ENCODE measurements at regions not wholly inside any gene's neighbourhood (a gene's known extent, or its start where the extent isn't known, plus 50 kb on each side); places are given as distances from the start of the nearest gene placed in this dataset.

DNA sequence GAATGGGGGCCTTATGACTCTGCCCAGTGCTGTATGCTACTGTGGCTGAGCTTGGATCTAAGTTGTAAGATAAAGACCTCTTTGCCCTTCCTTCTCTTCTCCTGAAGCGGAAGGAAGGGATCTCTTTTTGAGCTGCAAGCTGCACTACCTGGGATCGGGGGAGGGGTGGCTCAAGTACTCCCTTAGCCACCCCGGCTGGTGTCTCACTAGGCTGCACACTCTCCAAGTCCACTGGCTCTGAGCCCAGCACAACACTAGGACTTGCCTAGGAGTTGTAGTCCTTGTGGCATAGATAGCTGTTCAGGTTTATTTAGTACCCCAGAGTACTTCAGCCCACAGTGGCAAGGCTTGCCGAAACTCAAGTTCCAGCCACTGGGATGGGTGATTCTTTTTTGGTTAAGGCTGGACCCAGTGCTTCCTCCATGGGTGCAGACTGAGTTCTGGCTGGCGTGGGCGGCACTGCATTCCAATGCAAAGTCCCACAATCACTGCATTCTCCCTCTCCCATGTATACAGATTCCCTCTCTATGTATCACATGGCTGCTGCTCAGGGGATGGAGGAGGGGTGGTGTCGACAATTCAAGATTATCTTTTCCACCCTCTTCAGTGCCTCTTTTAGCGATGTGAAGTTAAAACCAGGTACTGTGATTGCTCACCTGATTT lies 76.2 kb upstream of the SLC25A13 start:
- ATAC-seq = no peak
- no peak for TF ChIP-seq TCF4 (CRISPR knock-in tag; IDR thresholded peaks at IDR 0.05; ENCODE audit: borderline replicate concordance)

GRCh38 chr7:96388620-96389383 lies 66.9 kb upstream of the SLC25A13 start:
- peak; percentile 95 for ATAC-seq
- TF ChIP-seq TOX (CRISPR knock-in tag; IDR thresholded peaks at IDR 0.05; ENCODE audit: borderline replicate concordance) (no peak), POU6F1 (CRISPR knock-in tag; IDR thresholded peaks at IDR 0.05; ENCODE audit: borderline replicate concordance, low read depth) (no peak), PPARA (CRISPR knock-in tag; IDR thresholded peaks at IDR 0.05; ENCODE audit: borderline replicate concordance) (no peak), ZNF565 (CRISPR knock-in tag; conservative IDR thresholded peaks at IDR 0.05; ENCODE audit: low read depth) (no peak), ISL1 (CRISPR knock-in tag; IDR thresholded peaks at IDR 0.05) (no peak), ARNTL (CRISPR knock-in tag; IDR thresholded peaks at IDR 0.05; ENCODE audit: borderline replicate concordance, low read depth) (no peak), PATZ1 (CRISPR knock-in tag; IDR thresholded peaks at IDR 0.05; ENCODE audit: borderline replicate concordance) (no peak), ZFP3 (CRISPR knock-in tag; IDR thresholded peaks at IDR 0.05) (no peak), ZNF8 (CRISPR knock-in tag; IDR thresholded peaks at IDR 0.05) (no peak), TCF4 (CRISPR knock-in tag; IDR thresholded peaks at IDR 0.05; ENCODE audit: borderline replicate concordance) (no peak), BACH2 (CRISPR knock-in tag; IDR thresholded peaks at IDR 0.05; ENCODE audit: borderline replicate concordance) (no peak), RARB (CRISPR knock-in tag; IDR thresholded peaks at IDR 0.05) (no peak), OSR1 (CRISPR knock-in tag; IDR thresholded peaks at IDR 0.05) (no peak), TSHZ2 (CRISPR knock-in tag; IDR thresholded peaks at IDR 0.05) (no peak)
- TF ChIP-seq, protein P1, sequence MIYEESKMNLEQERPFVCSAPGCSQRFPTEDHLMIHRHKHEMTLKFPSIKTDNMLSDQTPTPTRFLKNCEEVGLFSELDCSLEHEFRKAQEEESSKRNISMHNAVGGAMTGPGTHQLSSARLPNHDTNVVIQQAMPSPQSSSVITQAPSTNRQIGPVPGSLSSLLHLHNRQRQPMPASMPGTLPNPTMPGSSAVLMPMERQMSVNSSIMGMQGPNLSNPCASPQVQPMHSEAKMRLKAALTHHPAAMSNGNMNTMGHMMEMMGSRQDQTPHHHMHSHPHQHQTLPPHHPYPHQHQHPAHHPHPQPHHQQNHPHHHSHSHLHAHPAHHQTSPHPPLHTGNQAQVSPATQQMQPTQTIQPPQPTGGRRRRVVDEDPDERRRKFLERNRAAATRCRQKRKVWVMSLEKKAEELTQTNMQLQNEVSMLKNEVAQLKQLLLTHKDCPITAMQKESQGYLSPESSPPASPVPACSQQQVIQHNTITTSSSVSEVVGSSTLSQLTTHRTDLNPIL (CRISPR knock-in tag; IDR thresholded peaks at IDR 0.05; ENCODE audit: low read depth) = no peak

DNA sequence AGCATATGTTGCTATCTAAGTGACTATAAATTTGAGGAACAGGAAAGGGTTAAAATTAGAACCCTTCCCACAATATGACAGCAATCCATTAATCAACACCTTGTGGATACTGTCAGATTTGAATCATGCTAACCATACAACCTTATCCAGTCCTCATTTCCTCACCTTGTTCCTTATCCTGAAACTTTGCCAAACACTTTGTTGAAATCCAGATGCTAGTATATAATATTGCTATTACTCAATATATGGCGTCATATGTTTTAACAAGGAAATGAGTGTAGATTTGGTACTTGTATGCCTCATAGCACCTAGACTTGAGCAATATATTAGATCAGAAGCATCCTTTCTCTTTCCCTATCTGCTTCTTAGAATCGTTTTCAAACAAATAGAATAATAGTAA lies 66.3 kb upstream of the SLC25A13 start:
- ATAC-seq = peak; percentile 66
- TF ChIP-seq GLIS3 (CRISPR knock-in tag; IDR thresholded peaks at IDR 0.05) (no peak), ISL1 (CRISPR knock-in tag; IDR thresholded peaks at IDR 0.05) (peak; percentile 42), PPARA (CRISPR knock-in tag; IDR thresholded peaks at IDR 0.05; ENCODE audit: borderline replicate concordance) (no peak), TSHZ2 (CRISPR knock-in tag; IDR thresholded peaks at IDR 0.05) (no peak)
- TF ChIP-seq, protein P2, sequence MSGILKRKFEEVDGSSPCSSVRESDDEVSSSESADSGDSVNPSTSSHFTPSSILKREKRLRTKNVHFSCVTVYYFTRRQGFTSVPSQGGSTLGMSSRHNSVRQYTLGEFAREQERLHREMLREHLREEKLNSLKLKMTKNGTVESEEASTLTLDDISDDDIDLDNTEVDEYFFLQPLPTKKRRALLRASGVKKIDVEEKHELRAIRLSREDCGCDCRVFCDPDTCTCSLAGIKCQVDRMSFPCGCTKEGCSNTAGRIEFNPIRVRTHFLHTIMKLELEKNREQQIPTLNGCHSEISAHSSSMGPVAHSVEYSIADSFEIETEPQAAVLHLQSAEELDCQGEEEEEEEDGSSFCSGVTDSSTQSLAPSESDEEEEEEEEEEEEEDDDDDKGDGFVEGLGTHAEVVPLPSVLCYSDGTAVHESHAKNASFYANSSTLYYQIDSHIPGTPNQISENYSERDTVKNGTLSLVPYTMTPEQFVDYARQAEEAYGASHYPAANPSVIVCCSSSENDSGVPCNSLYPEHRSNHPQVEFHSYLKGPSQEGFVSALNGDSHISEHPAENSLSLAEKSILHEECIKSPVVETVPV (CRISPR knock-in tag; IDR thresholded peaks at IDR 0.05) = no peak
- TF ChIP-seq, protein P1 (CRISPR knock-in tag; IDR thresholded peaks at IDR 0.05; ENCODE audit: low read depth) = no peak
